HG03196 (cell line): ENCODE measurements at regions not wholly inside any gene's neighbourhood (a gene's known extent, or its start where the extent isn't known, plus 50 kb on each side); places are given as distances from the start of the nearest gene placed in this dataset.
"Not testable (repeated sequence)": the region's sequence is repeated elsewhere in the genome, so short reads cannot be mapped to it uniquely, and the experiment has no call there.

Experiments
- ATAC-seq: cut with Tn5 transposase; IDR thresholded peaks from one replicate; pipeline ENCODE4 v1.9.1; 2021; ENCODE audit not compliant: unreplicated experiment

DNA sequence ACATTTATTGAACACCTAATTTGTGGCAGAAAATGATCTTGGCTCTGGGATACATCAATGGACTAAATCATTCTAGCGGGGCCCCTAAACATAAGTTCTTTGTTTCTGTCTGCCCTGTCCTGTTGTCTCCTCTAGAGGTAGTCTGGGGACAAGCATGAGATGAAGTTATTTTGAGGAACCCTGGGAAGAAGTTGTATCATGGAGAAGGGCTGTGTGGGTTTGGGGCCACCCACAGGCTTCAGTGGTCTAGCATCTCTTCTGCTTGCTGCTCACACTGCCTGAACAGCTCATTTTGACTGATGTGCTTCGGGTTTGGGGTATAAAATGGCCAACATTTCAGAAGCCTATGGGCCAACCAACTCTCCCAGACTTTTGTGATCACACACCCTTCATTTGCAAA is 50.3 kb upstream of the OSBPL11 start:
- no peak for ATAC-seq

DNA sequence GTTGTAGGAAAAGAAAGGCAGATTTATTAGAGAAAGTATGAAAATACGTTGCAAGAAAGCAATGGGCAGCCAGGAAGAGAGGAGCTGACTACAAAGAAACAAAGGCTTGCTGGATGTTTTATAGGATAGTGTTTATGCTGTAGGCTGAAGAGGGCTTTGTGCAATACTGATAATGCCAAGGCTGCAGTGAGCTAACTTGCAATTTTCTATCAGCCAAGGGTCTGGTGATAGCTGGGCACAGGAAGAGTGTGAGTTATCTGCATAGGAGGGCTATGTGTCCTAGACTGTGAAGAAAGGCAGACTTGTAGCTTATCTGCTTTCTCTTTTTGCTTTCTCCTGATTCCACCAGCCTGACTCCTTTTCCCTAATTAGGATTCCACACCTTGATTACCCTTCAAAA is 51.3 kb upstream of the OSBPL11 start:
- ATAC-seq, result no peak

DNA sequence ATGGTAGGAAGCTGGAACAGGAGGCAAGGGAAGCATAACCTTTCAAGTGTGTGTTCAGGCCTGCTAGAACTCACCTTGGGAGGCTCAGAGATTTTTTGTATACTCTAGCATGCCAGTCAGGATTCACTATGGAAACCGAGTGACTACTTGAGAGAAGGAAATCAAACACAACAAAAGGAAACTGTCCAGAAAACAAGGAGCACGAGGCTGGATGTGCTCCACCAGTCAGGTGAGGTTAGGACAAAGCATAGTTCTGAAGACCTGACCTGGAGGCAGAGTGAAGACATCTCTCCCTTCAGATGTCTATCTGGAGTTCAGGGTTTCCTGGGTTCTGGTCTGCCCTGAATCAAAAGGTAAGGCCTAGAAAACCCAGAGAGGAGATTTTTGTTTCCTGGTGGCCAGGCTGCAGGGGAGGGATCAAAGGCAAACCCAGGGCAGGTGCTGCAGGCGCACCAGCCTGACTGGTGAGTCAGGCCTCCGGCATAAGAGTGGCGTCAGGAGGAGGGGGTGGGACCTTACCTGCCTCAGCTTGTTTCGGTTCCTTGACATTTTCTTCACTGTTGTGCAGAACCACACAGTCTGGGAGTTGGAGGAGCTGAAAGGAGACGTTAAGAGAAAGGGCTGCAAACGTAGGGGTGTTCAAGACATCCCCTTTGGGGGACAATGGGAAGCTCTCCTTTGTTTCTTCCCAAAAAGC is 52.2 kb upstream of the OSBPL11 start:
- no peak for ATAC-seq

DNA sequence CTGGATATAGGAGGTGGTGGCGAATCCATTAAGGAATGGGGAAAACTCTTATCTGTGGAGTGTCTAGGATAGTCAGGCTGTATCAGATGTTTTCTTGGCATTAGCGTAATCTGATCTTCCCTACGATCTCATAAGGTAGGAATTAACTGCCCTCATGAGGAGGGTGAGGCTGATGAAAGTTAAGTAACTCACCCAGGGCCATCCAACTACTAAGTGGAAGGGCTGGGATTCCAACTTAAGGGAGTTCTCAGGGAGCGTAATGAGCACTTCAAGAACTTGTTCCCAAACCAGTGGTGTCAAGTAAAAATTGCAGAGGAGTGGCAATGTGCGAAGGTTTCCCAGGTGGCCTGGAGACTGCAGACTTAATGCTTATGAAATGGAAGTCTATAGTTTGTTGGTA is 55.9 kb upstream of the OSBPL11 start:
- no peak for ATAC-seq

GRCh38 chr3:125652349-125652748 is 57.1 kb upstream of the OSBPL11 start:
- ATAC-seq, result no peak

- ATAC-seq, result no peak
Observed at GRCh38 chr3:125654526-125654925, 59.2 kb upstream of the OSBPL11 start.

- ATAC-seq, result no peak
Observed at GRCh38 chr3:125662675-125663074, 67.4 kb upstream of the OSBPL11 start.

GRCh38 chr3:125670352-125670751 is 75.1 kb upstream of the OSBPL11 start:
- ATAC-seq, result no peak

DNA sequence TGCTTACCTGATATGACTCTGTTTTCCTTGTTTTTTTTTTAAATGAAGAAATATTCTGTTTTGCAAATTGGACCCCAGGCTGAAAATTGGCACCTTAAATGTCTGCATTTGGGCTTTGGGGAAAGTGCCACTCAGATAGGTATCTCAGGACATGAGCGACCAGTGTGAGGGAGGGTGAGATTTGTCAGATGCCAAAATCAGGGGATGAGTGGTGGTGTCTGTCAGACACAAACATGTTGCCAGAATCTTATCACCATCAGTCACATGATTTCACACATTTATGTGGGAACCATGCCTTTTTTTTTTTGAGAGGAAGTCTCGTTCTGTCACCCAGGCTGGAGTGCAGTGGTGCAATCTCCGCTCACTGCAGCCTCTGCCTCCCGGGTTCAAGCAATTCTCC is 75.6 kb upstream of the OSBPL11 start:
- ATAC-seq, result no peak

- no peak for ATAC-seq
Observed at GRCh38 chr3:125671461-125672243, 76.4 kb upstream of the OSBPL11 start.

GRCh38 chr3:125675791-125676190 is 80.5 kb upstream of the OSBPL11 start:
- no peak for ATAC-seq

DNA sequence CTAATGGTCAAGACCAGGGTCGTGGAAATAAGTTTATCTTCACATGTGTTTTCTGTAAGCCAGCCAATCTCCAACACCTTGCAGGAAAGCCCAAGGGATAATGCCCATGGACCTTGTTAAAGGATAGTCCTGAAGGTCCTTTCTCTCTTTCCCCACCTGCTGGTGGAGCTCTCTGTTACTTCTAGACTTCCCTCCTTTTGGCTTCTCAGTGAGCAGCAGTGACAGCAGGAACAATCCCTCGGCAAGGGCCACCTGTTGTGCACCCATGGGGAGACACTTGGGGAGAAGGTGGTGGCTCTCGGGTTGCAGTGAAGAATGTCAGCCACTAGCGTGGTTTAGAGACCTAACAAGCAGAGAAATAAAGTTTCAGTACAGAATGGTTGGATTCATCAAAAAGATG is 84.0 kb upstream of the OSBPL11 start:
- no peak for ATAC-seq

DNA sequence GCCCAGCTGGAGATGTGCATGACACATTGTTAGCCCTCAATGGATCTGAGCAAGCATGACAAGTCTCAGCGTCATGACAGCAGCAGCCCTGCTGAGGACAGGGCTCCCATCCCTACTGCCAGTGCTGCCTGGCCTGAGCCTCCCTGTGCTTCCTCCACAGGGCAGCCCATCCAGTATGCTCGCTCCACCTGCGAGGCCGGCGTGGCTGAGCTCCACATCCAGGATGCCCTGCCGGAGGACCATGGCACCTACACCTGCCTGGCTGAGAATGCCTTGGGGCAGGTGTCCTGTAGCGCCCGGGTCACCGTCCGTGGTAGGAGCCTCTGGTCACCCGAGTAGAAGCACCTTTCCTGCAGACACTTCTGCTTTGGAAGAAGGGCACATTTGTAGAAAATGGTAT is 85.8 kb upstream of the OSBPL11 start:
- ATAC-seq, result no peak

DNA sequence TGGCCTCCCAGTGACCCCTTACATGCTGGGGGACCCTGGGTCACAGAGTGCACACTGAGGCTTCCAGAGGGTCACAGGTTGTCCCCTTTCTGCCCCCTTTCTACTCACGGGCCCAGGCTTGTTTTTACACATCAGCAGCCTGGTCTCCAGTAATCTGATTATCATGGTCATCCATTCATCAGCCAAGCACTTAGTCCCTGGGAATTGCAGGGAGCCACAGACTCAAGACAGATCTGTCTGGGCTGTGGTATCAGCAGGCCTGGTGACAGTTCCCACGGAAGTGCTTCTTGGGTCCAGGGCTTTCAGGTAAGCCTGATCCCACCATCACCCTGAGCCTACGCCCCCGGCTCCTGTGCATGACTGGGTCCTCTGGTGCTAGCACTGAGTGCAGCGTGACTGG is 86.6 kb upstream of the OSBPL11 start:
- not testable (repeated sequence) for ATAC-seq

DNA sequence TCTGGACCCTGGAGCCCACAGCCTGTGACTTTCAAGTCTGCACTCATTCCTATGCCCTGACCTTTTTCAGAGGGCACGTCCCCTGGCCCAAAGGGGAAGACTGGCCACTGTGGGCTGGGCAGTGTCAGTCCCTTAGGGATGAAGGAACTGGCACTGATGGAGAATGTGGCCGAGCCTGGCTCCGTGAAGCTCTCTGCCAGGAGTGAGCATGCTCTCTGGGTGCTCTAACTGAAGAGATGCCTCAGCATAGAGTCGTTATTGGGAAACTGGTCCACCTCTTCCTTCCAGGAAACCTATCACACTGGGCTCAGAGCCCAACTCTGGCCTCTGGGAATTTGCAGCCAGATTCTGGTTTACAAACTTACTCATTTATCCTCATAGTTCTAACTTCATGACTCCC is 87.3 kb upstream of the OSBPL11 start:
- ATAC-seq, result not testable (repeated sequence)

DNA sequence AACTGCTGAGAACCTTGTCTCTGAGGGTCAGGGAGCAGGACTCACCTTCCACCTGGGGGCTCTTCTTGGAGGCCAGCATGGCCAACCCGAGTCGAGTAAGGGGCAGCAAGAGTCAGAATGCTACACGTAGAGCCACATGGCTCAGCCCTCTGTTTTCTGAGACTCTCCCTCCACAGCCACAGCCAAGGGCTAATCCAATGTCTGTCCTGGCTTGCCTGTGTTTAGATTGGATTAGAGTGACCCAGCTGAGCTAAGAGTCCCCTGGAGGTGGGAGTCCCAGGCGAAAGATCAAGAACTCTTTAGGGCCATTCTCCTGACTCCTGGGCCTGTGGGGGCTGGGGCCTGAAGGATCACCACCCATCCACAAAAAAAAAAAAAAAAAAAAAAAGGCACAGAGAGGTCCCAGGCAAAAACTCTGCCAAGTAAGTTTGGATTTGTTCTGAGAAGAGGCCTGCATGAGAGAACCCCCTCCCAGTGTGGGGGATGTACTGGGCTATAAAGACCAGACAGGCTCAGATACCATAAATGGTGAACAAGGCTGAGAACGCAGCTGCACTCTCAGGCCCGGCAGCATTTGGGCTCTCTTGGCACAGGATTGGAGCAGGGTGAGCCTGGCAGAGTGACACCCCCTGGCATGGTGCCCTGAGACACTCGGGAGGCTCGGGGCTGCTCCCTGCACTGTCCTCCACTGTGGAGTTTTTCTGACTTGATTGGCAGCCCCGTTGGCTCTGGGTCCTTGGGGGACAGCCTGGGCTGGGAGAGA is 88.0 kb upstream of the OSBPL11 start:
- ATAC-seq, result no peak

GRCh38 chr3:125684199-125684598 is 88.9 kb upstream of the OSBPL11 start:
- no peak for ATAC-seq

- not testable (repeated sequence) for ATAC-seq
Observed at GRCh38 chr3:125685741-125686140, 90.4 kb upstream of the OSBPL11 start.

- ATAC-seq, result no peak
Observed at GRCh38 chr3:125692361-125692760, 97.1 kb upstream of the OSBPL11 start.

DNA sequence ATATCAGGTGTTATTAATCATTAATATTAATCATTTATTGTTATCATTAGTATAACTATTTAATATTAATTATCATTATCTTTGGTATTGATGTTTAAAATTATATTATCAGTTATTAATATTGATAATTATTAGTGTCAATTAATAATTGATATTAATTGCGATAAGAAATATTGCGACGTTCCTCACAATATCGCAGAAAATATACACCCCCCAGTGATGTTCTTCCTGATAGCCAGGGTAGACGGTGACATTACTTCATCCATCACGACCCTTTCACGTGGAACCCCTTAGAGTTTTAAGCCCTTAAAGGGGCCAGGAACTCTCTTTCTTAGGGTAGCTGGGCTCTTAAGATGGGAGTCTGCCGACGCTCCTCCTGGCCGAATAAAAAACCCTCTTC is 98.6 kb upstream of the OSBPL11 start:
- ATAC-seq, result no peak

DNA sequence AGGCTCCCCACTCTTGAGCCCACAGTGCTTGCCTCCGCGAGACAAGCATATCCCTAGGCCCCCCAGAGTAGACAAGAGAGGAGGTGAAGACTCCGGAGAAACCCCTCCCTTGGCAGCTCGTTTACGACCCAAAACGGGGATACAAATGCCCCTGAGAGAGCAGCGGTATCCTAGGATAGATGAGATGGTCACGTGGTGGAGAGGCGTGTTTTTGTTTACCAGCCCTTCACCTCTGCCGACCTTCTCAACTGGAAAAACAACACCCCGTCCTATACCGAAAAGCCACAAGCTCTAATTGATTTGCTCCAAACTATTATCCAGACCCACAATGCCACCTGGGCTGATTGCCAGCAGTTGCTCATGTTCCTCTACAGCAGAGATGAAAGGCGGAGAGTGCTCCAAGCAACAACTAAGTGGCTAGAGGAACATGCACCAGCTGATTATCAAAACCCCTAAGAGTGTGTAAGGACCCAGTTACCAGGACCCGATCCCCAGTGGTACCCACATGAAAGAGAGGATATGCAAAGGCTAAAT is 99.5 kb upstream of the OSBPL11 start:
- ATAC-seq, result no peak

- ATAC-seq, result no peak
Observed at GRCh38 chr3:125695688-125696087, 100.4 kb upstream of the OSBPL11 start.
